Thymus (tissue), 11 donors: ENCODE measurements at regions not wholly inside any gene's neighbourhood (a gene's known extent, or its start where the extent isn't known, plus 50 kb on each side); places are given as distances from the start of the nearest gene placed in this dataset.

ENCODE experiments used
- DNase-seq, 9 donors: peaks; one replicate each; pipeline ENCODE4 v3.0.0-alpha.2; 2013; ENCODE audit warnings: low spot score in 9 of 9, low read depth in 6 of 9, missing footprints in 1 of 9
- H3K27ac ChIP-seq, 2 donors: one replicate each; pipeline ENCODE4 v1.5.1; 2013; ENCODE audit warnings: control low read depth in 1 of 2, low read depth in 1 of 2, low read length in 1 of 2, mild to moderate bottlenecking in 1 of 2, moderate library complexity in 1 of 2
- H3K27me3 ChIP-seq, 2 donors: one replicate each; pipeline ENCODE4 v1.5.1; 2013; ENCODE audit warnings: low read length in 1 of 2; ENCODE audit not compliant: control insufficient read depth in 2 of 2, insufficient read depth in 1 of 2
- H3K36me3 ChIP-seq, 2 donors: one replicate each; pipeline ENCODE4 v1.5.1; 2013; ENCODE audit warnings: low read length in 1 of 2, mild to moderate bottlenecking in 1 of 2, moderate library complexity in 1 of 2; ENCODE audit not compliant: control insufficient read depth in 2 of 2, insufficient read depth in 2 of 2
- H3K4me1 ChIP-seq, 2 donors: one replicate each; pipeline ENCODE4 v1.5.1; 2013; ENCODE audit warnings: low read length in 2 of 2; ENCODE audit not compliant: control insufficient read depth in 2 of 2, insufficient read depth in 2 of 2
- H3K4me3 ChIP-seq, 2 donors: one replicate each; pipeline ENCODE4 v1.5.1; 2013; ENCODE audit warnings: low read length in 2 of 2, control low read depth in 1 of 2, mild to moderate bottlenecking in 1 of 2
- H3K9me3 ChIP-seq, 2 donors: one replicate each; pipeline ENCODE4 v1.5.1; 2013; ENCODE audit warnings: low read length in 1 of 2, mild to moderate bottlenecking in 1 of 2; ENCODE audit not compliant: control insufficient read depth in 2 of 2, insufficient read depth in 1 of 2
- WGBS: extraction: QIAGEN DNeasy Blood & Tissue Kit; methylation state at CpG from one replicate; pipeline ENCODE4 v1.1.7; 2013; 5-methylcytosine and 5-hydroxymethylcytosine counted together
- donor health status: healthy.

DNA sequence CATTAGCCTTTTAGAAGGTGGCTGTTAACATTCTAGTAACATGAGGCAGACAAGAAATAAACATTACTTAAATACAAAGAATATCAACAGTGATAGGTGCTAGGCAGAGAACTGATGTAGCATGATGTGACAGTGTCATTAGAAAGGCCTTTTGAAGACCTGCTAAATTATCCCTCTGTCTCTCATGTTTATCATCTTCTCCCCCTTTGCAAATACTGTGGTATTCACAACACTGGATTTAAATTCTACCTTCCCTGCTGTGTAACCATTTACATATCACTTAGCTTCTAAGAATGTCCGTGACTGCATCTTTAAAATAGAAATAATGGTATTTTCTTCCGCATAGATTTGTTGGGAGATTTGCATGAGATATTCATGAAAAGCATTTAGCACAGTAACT is 74.4 kb upstream of the CLEC14A start:
- no peak overlapping the region for H3K4me3 ChIP-seq
- no peaks in the 10 kb centered on the region for H3K4me1 ChIP-seq
- no peaks in the 10 kb centered on the region for H3K27me3 ChIP-seq
- no peak overlapping the region for H3K27ac ChIP-seq
- no peaks in the 10 kb centered on the region for H3K36me3 ChIP-seq
- no peaks in the 10 kb centered on the region for H3K9me3 ChIP-seq
- no peak for DNase-seq
- 44% methylated on average over 2 of the region's 2 CpGs for WGBS

DNA sequence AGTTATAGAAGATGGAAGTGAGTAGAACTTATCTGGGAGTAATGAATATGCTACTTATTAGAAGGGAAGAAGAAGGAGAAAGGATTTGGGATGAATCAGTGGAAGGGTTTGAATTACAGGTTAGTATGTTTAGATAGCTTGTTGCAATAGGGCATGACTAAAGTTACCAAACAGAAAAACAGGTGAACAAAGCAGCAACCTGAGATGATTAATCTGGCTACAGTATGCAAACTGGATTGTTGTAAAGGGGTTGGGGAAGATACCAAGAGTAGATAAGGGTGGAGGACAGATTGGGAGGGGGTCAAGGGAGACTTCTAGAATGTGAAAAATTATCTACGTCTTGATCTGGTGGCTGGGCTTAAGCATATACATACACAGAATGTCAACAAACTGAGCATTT is 73.4 kb upstream of the CLEC14A start:
- WGBS = 91% methylated on average over 1 of the region's 1 CpG
- H3K27ac ChIP-seq = no peak overlapping the region
- H3K36me3 ChIP-seq = no peaks in the 10 kb centered on the region
- DNase-seq = no peak
- H3K4me1 ChIP-seq = no peaks in the 10 kb centered on the region
- no peaks in the 10 kb centered on the region for H3K27me3 ChIP-seq
- H3K9me3 ChIP-seq = no peaks in the 10 kb centered on the region
- no peak overlapping the region for H3K4me3 ChIP-seq

DNA sequence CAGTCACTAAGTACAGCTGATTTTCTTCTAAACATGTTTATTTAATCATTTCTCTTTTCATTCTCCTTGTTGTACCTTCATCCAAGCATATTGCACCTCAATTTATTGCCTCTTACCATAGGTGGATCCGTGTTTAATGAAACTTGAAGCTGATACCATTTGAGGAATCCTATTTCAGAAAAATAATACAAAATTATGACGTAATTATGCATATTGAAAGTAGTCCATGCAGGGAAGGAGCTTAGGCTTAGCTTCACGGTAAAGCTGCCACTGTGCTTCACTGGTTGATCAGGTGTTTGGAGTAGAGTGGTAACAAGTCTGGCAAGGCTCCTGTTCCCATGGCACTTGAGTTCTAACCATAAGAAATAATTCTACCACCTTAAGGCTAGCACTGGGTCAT is 61.0 kb upstream of the CLEC14A start:
- no peak for DNase-seq
- H3K4me3 ChIP-seq = no peak overlapping the region
- 79% methylated on average over 3 of the region's 3 CpGs for WGBS
- no peaks in the 10 kb centered on the region for H3K4me1 ChIP-seq
- H3K27ac ChIP-seq = no peak overlapping the region
- no peaks in the 10 kb centered on the region for H3K27me3 ChIP-seq
- no peaks in the 10 kb centered on the region for H3K36me3 ChIP-seq
- H3K9me3 ChIP-seq = no peaks in the 10 kb centered on the region

DNA sequence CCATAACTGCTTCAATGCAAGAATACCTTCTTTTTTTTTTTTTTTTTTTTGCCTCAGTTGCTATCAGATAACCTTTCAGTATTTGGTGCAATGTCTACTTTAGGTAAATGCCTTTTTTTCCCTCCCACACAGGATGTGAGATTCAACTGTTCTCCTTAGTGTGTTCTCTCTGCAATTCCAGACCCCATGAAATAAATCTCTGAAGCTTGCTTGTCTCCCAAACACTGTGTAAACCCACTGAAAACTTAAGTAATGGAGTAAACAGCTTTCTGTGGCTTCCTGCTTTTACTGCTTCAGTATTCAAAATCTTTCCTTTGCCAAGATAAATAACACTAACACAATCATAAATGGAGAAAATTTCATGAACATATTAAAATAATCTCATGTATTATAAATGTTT is 55.8 kb upstream of the CLEC14A start:
- no peak overlapping the region for H3K4me3 ChIP-seq
- no peaks in the 10 kb centered on the region for H3K4me1 ChIP-seq
- no peaks in the 10 kb centered on the region for H3K27me3 ChIP-seq
- H3K36me3 ChIP-seq = no peaks in the 10 kb centered on the region
- no peaks in the 10 kb centered on the region for H3K9me3 ChIP-seq
- no peak overlapping the region for H3K27ac ChIP-seq
- no peak for DNase-seq

DNA sequence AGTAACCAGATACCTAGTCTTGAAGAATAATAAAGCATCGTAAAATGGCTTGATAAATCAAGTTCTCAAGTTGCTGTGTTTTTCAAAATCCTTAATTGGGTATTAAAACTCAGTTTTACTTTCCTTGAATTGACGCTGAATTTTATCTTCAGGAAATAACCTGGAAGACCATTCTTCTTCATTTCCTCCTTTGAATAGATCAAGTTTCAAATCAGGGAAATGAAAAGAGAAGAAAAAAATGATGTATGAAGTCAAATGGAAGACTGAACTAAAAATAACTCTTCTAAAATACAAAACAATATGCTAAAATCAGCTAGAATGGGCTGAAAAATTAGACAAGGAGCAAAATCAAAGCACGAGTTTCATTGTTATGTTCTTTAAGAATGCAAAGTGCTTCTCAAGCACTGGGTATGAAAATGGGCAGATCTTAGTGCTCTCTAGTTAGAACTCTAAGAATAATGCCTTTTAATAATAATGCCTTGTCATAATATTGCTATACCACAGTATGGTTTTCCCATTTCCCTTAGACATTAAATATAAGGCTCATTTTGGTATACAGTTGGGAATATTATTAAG is 54.6 kb upstream of the CLEC14A start:
- Histone ChIP-seq H3K27ac (no peak overlapping the region), H3K27me3 (no peaks in the 10 kb centered on the region), H3K4me1 (no peaks in the 10 kb centered on the region), H3K4me3 (no peak overlapping the region), H3K36me3 (no peaks in the 10 kb centered on the region), H3K9me3 (no peaks in the 10 kb centered on the region)
- WGBS = 38% methylated on average over 3 of the region's 3 CpGs
- no peak for DNase-seq

DNA sequence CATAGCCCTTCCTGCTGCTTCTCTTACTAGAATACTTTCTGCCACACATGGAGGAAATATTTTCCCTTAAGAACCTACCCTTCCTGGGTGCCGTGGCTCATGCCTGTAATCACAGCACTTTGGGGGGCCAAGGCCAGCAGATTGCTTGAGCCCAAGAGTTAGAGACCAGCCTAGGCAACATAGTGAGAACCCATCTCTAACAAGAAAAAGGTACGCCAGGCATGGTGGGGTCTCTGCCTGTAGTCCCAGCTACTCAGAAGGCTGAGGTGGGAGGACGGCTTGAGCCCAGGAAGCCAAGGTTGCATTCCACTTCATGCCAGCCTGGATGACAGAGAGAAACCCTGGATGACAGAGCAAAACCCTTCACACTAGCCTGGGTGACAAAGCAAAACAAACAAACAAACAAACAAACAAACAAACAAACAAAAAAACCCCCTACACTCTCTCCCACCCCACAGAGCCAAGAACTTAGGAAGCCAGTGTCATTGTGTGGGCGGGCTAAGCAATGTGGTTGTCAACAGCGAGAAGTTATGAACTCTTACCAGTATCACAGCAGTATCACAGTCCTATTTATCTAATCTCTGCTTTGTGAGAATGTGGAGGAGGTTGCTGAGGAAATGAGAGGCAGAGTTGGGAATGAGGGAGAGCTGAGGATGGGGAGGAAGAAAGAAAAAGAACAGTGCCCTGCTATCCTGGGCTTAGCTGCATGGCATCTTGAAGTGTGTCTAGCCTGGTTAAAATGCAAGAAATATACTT is 53.8 kb upstream of the CLEC14A start:
- Histone ChIP-seq H3K27ac (no peak overlapping the region), H3K4me3 (no peak overlapping the region)
- WGBS = 94% methylated on average over 5 of the region's 5 CpGs

More for the DNA sequence above, 53.8 kb upstream of the CLEC14A start:
- Histone ChIP-seq H3K27me3 (no peaks in the 10 kb centered on the region), H3K9me3 (no peaks in the 10 kb centered on the region), H3K36me3 (no peaks in the 10 kb centered on the region), H3K4me1 (no peaks in the 10 kb centered on the region)
- DNase-seq = no peak
